ENCODE measurements at regions not wholly inside any gene's neighbourhood (a gene's known extent, or its start where the extent isn't known, plus 50 kb on each side); places are given as distances from the start of the nearest gene placed in this dataset.

DNA sequence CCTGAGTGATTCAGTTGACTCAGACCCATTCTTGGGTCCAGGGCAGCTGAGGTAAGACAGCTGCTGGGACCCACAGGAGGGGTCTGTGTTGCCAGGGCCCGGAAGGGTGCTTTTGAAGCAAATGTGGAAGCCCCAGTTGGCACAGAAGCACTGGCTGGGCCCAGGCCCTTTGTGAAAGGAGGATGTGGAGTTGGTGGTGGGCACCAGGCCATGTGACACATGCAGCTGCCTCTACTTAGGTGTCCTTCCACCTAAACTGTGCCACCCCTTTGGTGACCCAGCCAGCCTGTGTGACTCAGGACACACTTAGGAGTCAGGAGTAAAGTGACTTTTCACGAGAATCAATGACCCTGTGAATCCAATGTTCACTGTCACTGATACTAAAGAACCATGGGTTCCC lies 114.3 kb upstream of the SLC25A48 start (continued):
- no peak for TF ChIP-seq GATA2 (CRISPR knock-in tag; IDR thresholded peaks at IDR 0.05)

DNA sequence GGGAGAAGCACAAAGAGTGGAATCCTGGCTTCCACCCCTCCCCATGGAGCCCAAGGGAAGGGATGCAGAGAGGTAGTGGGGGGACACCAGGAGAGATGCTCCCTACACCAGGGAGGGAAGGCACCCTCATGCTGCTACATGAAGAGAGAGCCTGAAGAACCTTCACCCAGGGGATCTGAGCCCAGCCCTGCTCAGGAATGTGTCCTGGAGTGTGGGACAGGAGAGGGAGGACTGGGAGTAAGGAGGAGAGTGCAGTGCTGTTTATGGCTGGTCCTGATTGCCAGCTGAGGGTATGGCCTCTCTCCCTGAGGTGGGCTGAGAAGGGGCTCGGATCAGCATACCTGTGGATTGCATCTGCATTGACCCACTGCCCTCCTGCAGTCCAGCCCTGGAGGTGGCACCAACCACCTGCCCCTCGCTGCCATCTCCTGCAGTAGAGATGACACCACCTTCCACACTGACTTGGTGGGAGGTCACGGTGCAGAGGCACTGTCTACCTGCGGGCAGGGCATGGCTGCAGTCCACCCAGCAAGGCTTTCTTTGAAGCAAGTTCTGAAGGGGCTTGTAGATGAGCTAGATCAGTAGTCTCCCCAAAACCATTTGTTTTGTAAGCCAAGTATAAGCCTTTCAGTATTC lies 114.9 kb upstream of the SLC25A48 start:
- H4K20me1 ChIP-seq (ENCODE audit: insufficient read depth): no peaks in the 10 kb centered on the region
- TF ChIP-seq, protein P1, sequence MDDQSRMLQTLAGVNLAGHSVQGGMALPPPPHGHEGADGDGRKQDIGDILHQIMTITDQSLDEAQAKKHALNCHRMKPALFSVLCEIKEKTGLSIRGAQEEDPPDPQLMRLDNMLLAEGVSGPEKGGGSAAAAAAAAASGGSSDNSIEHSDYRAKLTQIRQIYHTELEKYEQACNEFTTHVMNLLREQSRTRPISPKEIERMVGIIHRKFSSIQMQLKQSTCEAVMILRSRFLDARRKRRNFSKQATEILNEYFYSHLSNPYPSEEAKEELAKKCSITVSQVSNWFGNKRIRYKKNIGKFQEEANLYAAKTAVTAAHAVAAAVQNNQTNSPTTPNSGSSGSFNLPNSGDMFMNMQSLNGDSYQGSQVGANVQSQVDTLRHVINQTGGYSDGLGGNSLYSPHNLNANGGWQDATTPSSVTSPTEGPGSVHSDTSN (IDR thresholded peaks at IDR 0.05): no peak
- TF ChIP-seq TAF1 (IDR thresholded peaks at IDR 0.05; ENCODE audit: borderline replicate concordance, low read depth, low read length) (no peak), TCF12 (IDR thresholded peaks at IDR 0.05) (no peak)
- no peaks in the 10 kb centered on the region for H3K36me3 ChIP-seq (replicated peaks in 1 of 2; ENCODE audit: control insufficient read depth in 1 of 2, insufficient read depth in 2 of 2, low read length in 1 of 2)
- H3K9me3 ChIP-seq: no peaks in the 10 kb centered on the region
- ChIA-PET CTCF (interaction anchor here (1.0 to 1.2 kb wide), 2 partner anchors 9 to 253 kb away, joined by 3 read pairs; no protein-coding TSS in a partner anchor), POLR2A (no interaction called here)
- peaks cover 7% of the 10 kb centered on the region; the same call in 1 of the 2 replicates for H3K27me3 ChIP-seq (ENCODE audit: insufficient read depth)
- no peaks in the 10 kb centered on the region for H3F3A ChIP-seq (replicated peaks; ENCODE audit: insufficient read depth)
- no peak overlapping the region for H3K9ac ChIP-seq
- H3K27ac ChIP-seq (ENCODE audit: low read depth in 2 of 2, low read length in 1 of 2): no peak overlapping the region
- no peaks in the 10 kb centered on the region for H3K79me2 ChIP-seq (ENCODE audit: insufficient read depth)
- no peak for DNase-seq
- H3K4me1 ChIP-seq (ENCODE audit: control insufficient read depth in 1 of 2, insufficient read depth in 2 of 2, low read depth in 1 of 2, low read length in 1 of 2): no peaks in the 10 kb centered on the region
- H3K9me2 ChIP-seq: no peaks in the 10 kb centered on the region
- H2AFZ ChIP-seq (ENCODE audit: low read depth): no peak overlapping the region
- 10% methylated on average over 2 of the region's 4 CpGs for whole genome bisulfite sequencing (ENCODE audit: low lambda C conversion rate)
- no peak overlapping the region for H3K4me2 ChIP-seq
- no peak overlapping the region for H3K4me3 ChIP-seq (ENCODE audit: low read depth in 2 of 2, low read length in 1 of 2)

DNA sequence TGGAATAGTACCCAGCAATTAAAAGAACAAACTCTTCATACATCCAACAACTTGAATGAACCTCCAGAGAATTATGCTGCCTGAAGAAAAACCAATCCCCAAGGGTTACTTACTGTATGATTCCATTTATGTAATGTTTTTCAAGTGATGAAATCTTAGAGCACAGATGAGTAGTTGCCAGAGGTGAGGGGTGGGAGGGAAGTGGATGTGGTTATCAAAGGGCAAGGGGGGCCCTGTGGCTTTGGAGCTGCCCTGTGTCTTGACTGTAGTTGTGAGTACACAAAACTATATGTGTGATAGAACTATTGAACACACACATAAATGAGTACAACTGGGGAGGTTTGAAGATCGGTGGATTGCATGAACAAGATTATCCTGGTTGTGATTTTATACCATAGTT lies 115.8 kb upstream of the SLC25A48 start:
- Histone ChIP-seq H3K4me2 (no peak overlapping the region), H3F3A (replicated peaks; ENCODE audit: insufficient read depth) (no peaks in the 10 kb centered on the region), H3K4me1 (ENCODE audit: control insufficient read depth in 1 of 2, insufficient read depth in 2 of 2, low read depth in 1 of 2, low read length in 1 of 2) (no peaks in the 10 kb centered on the region), H4K20me1 (ENCODE audit: insufficient read depth) (no peaks in the 10 kb centered on the region), H3K9me3 (no peaks in the 10 kb centered on the region), H3K27ac (ENCODE audit: low read depth in 2 of 2, low read length in 1 of 2) (no peak overlapping the region), H3K36me3 (replicated peaks in 1 of 2; ENCODE audit: control insufficient read depth in 1 of 2, insufficient read depth in 2 of 2, low read length in 1 of 2) (no peaks in the 10 kb centered on the region), H3K27me3 (ENCODE audit: insufficient read depth) (peaks cover 7% of the 10 kb centered on the region; the same call in 1 of the 2 replicates), H3K4me3 (ENCODE audit: low read depth in 2 of 2, low read length in 1 of 2) (no peak overlapping the region), H3K79me2 (ENCODE audit: insufficient read depth) (no peaks in the 10 kb centered on the region), H3K9me2 (no peaks in the 10 kb centered on the region), H3K9ac (no peak overlapping the region), H2AFZ (ENCODE audit: low read depth) (no peak overlapping the region)
- TF ChIP-seq, protein P2, sequence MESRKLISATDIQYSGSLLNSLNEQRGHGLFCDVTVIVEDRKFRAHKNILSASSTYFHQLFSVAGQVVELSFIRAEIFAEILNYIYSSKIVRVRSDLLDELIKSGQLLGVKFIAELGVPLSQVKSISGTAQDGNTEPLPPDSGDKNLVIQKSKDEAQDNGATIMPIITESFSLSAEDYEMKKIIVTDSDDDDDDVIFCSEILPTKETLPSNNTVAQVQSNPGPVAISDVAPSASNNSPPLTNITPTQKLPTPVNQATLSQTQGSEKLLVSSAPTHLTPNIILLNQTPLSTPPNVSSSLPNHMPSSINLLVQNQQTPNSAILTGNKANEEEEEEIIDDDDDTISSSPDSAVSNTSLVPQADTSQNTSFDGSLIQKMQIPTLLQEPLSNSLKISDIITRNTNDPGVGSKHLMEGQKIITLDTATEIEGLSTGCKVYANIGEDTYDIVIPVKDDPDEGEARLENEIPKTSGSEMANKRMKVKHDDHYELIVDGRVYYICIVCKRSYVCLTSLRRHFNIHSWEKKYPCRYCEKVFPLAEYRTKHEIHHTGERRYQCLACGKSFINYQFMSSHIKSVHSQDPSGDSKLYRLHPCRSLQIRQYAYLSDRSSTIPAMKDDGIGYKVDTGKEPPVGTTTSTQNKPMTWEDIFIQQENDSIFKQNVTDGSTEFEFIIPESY (IDR thresholded peaks at IDR 0.05; ENCODE audit: borderline replicate concordance, low read depth): no peak
- TF ChIP-seq, protein P3, sequence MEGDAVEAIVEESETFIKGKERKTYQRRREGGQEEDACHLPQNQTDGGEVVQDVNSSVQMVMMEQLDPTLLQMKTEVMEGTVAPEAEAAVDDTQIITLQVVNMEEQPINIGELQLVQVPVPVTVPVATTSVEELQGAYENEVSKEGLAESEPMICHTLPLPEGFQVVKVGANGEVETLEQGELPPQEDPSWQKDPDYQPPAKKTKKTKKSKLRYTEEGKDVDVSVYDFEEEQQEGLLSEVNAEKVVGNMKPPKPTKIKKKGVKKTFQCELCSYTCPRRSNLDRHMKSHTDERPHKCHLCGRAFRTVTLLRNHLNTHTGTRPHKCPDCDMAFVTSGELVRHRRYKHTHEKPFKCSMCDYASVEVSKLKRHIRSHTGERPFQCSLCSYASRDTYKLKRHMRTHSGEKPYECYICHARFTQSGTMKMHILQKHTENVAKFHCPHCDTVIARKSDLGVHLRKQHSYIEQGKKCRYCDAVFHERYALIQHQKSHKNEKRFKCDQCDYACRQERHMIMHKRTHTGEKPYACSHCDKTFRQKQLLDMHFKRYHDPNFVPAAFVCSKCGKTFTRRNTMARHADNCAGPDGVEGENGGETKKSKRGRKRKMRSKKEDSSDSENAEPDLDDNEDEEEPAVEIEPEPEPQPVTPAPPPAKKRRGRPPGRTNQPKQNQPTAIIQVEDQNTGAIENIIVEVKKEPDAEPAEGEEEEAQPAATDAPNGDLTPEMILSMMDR (IDR thresholded peaks at IDR 0.05): no peak
- TF ChIP-seq CHD2 (IDR thresholded peaks at IDR 0.05; ENCODE audit: low read length, partially characterized antibody) (no peak), FOXJ3 (CRISPR knock-in tag; IDR thresholded peaks at IDR 0.05) (no peak), MXI1 (IDR thresholded peaks at IDR 0.05; ENCODE audit: low read depth, low read length) (no peak), TAF1 (IDR thresholded peaks at IDR 0.05; ENCODE audit: borderline replicate concordance, low read depth, low read length) (no peak), TEAD4 (IDR thresholded peaks at IDR 0.05; ENCODE audit: borderline replicate concordance, insufficient read depth) (no peak), POLR2AphosphoS5 (IDR thresholded peaks at IDR 0.05; ENCODE audit: low read depth, low read length) (no peak), JUND (IDR thresholded peaks at IDR 0.05) (no peak), SIN3A (IDR thresholded peaks at IDR 0.05; ENCODE audit: borderline replicate concordance, low read depth, low read length) (no peak)
- TF ChIP-seq, protein P4, sequence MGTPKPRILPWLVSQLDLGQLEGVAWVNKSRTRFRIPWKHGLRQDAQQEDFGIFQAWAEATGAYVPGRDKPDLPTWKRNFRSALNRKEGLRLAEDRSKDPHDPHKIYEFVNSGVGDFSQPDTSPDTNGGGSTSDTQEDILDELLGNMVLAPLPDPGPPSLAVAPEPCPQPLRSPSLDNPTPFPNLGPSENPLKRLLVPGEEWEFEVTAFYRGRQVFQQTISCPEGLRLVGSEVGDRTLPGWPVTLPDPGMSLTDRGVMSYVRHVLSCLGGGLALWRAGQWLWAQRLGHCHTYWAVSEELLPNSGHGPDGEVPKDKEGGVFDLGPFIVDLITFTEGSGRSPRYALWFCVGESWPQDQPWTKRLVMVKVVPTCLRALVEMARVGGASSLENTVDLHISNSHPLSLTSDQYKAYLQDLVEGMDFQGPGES (IDR thresholded peaks at IDR 0.05; ENCODE audit: low read depth, low read length): no peak
- TF ChIP-seq, protein P5, sequence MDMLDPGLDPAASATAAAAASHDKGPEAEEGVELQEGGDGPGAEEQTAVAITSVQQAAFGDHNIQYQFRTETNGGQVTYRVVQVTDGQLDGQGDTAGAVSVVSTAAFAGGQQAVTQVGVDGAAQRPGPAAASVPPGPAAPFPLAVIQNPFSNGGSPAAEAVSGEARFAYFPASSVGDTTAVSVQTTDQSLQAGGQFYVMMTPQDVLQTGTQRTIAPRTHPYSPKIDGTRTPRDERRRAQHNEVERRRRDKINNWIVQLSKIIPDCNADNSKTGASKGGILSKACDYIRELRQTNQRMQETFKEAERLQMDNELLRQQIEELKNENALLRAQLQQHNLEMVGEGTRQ (IDR thresholded peaks at IDR 0.05; ENCODE audit: borderline replicate concordance, low read depth, low read length): no peak
- TF ChIP-seq, protein P1 (IDR thresholded peaks at IDR 0.05): no peak
- DNase-seq: no peak
- POLR2A ChIA-PET: no interaction called here
- WGBS (ENCODE audit: low lambda C conversion rate): 20% methylated on average over 1 of the region's 1 CpG
- CTCF ChIA-PET: no interaction called here
